Loucy (cell line): ENCODE measurements at regions not wholly inside any gene's neighbourhood (a gene's known extent, or its start where the extent isn't known, plus 50 kb on each side); places are given as distances from the start of the nearest gene placed in this dataset.

Experiments
- EZH2phosphoT487 ChIP-seq: fragments of 200-600 bp; IDR thresholded peaks from 2 replicates; pipeline ENCODE4 v1.6.1; 2018; ENCODE audit warnings: antibody characterized with exemption, mild to moderate bottlenecking, moderate library complexity, borderline replicate concordance
- TF ChIP-seq, protein P1 (sequence below): fragments of 200-600 bp; sonication (generic); conservative IDR thresholded peaks from 2 replicates; pipeline ENCODE4 v1.5.1; 2014; ENCODE audit warnings: mild to moderate bottlenecking, antibody characterized with exemption, low read length

DNA sequence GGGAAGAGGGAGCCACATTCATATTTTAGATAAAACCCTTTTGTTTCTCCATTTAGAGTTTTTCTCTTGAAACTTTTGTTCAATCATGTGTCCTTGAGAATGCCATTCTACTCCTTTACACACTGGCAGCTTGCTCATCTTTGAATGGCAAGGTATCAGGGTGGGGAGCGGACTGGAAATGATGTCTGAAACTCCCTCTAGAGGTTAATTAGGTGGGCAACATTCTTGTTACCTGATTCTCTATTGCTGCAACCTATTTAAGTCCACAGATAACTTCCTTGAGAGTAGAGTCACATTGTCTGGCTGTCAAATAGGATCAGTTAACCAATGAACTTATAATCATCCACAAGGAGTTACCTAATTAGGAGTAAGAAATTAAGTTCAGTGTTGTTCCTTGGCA is 533.6 kb upstream of the API5 start:
- TF ChIP-seq, protein P1, sequence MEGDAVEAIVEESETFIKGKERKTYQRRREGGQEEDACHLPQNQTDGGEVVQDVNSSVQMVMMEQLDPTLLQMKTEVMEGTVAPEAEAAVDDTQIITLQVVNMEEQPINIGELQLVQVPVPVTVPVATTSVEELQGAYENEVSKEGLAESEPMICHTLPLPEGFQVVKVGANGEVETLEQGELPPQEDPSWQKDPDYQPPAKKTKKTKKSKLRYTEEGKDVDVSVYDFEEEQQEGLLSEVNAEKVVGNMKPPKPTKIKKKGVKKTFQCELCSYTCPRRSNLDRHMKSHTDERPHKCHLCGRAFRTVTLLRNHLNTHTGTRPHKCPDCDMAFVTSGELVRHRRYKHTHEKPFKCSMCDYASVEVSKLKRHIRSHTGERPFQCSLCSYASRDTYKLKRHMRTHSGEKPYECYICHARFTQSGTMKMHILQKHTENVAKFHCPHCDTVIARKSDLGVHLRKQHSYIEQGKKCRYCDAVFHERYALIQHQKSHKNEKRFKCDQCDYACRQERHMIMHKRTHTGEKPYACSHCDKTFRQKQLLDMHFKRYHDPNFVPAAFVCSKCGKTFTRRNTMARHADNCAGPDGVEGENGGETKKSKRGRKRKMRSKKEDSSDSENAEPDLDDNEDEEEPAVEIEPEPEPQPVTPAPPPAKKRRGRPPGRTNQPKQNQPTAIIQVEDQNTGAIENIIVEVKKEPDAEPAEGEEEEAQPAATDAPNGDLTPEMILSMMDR: peak; percentile 31
- no peak for TF ChIP-seq EZH2phosphoT487
